A549 (cell line): ENCODE measurements at regions not wholly inside any gene's neighbourhood (a gene's known extent, or its start where the extent isn't known, plus 50 kb on each side); places are given as distances from the start of the nearest gene placed in this dataset.

ENCODE experiments used
- BHLHE40 ChIP-seq: IDR thresholded peaks from 2 replicates; pipeline ENCODE4 v1.6.1; 2012; ENCODE audit warnings: low read depth, low read length, inconsistent platforms
- EP300 ChIP-seq, 2 experiments: fragments of >200 bp; sonication (Bioruptor Twin); formaldehyde crosslinking; IDR thresholded peaks; 2 replicates in 1 of 2; 3 replicates in 1 of 2; pipeline ENCODE4 v1.6.1; 2016 to 2017
- HMGXB4 ChIP-seq: fragments of 250-450 bp; sonication (Bioruptor Pico); IDR thresholded peaks from 2 replicates; pipeline ENCODE4 v1.5.0; 2021; ENCODE audit warnings: mild to moderate bottlenecking, moderate library complexity, borderline replicate concordance
- KDM1A ChIP-seq: fragments of 200-600 bp; sonication (generic); IDR thresholded peaks from 2 replicates; pipeline ENCODE4 v1.6.1; 2016; ENCODE audit warnings: low read depth, mild to moderate bottlenecking
- MAFK ChIP-seq: fragments of 450-650 bp; IDR thresholded peaks from 2 replicates; pipeline ENCODE4 v1.6.1; 2014; ENCODE audit not compliant: partially characterized antibody
- POLR2A ChIP-seq: IDR thresholded peaks from 2 replicates; pipeline ENCODE4 v1.6.1; 2012; ENCODE audit warnings: mild to moderate bottlenecking, low read length
- RAD21 ChIP-seq, 2 experiments: fragments of >200 bp in 1 of 2; sonication (Bioruptor Twin) in 1 of 2; formaldehyde crosslinking in 1 of 2; IDR thresholded peaks in 1 of 2; conservative IDR thresholded peaks in 1 of 2; 2 replicates in 1 of 2; 3 replicates in 1 of 2; pipeline ENCODE4 v1.6.1; 2012 to 2018; ENCODE audit warnings: inconsistent platforms in 1 of 2
- RARB ChIP-seq: fragments of 250-450 bp; sonication (Bioruptor Pico); IDR thresholded peaks from 2 replicates; pipeline ENCODE4 v1.8.0; 2021; ENCODE audit warnings: mild to moderate bottlenecking, moderate library complexity
- TP53 ChIP-seq: fragments of 250-450 bp; sonication (Bioruptor Pico); IDR thresholded peaks from 2 replicates; pipeline ENCODE4 v1.5.0; 2021; ENCODE audit warnings: mild to moderate bottlenecking, moderate library complexity
- TF ChIP-seq, protein P1 (sequence below): fragments of >200 bp; sonication (Bioruptor Twin); formaldehyde crosslinking; IDR thresholded peaks from 3 replicates; pipeline ENCODE4 v1.5.1; 2016

DNA sequence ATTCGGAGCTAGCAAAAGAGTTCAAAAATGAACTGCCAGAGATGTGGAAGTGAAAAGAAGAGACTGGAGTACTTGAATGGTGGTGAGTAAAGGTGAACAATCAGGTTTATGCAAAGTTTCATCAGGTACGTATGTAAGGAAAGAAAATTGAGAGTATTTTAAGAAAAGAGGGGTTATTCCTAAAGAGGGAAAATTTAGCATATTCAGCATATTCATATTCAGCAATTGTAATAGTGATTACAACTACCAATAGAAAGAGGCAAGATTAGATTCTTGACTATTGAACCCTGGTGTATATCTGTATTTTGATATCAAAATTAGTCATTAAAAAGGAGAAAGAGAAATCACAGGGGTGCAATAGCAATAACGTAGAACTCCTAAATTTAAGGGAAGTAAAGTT, 100.9 kb downstream of the TES start:
- TF ChIP-seq POLR2A (no peak), RAD21 (conservative IDR thresholded peaks at IDR 0.05 in 1 of 2, IDR thresholded peaks at IDR 0.05 in 1 of 2) (no peak), KDM1A (no peak), TP53 (CRISPR knock-in tag) (no peak), RARB (no peak), EP300 (IDR thresholded peaks at IDR 0.05) (no peak), HMGXB4 (CRISPR knock-in tag) (no peak), BHLHE40 (no peak), MAFK (peak; percentile 91)
- TF ChIP-seq, protein P1, sequence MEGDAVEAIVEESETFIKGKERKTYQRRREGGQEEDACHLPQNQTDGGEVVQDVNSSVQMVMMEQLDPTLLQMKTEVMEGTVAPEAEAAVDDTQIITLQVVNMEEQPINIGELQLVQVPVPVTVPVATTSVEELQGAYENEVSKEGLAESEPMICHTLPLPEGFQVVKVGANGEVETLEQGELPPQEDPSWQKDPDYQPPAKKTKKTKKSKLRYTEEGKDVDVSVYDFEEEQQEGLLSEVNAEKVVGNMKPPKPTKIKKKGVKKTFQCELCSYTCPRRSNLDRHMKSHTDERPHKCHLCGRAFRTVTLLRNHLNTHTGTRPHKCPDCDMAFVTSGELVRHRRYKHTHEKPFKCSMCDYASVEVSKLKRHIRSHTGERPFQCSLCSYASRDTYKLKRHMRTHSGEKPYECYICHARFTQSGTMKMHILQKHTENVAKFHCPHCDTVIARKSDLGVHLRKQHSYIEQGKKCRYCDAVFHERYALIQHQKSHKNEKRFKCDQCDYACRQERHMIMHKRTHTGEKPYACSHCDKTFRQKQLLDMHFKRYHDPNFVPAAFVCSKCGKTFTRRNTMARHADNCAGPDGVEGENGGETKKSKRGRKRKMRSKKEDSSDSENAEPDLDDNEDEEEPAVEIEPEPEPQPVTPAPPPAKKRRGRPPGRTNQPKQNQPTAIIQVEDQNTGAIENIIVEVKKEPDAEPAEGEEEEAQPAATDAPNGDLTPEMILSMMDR = no peak
